GM18907 (cell line): ENCODE measurements at regions not wholly inside any gene's neighbourhood (a gene's known extent, or its start where the extent isn't known, plus 50 kb on each side); places are given as distances from the start of the nearest gene placed in this dataset.
"Not testable (repeated sequence)": the region's sequence is repeated elsewhere in the genome, so short reads cannot be mapped to it uniquely, and the experiment has no call there.

ENCODE experiments used
- ATAC-seq: cut with Tn5 transposase; IDR thresholded peaks from one replicate; pipeline ENCODE4 v1.9.1; 2021; ENCODE audit warnings: mild to moderate bottlenecking, moderate library complexity; ENCODE audit not compliant: unreplicated experiment

DNA sequence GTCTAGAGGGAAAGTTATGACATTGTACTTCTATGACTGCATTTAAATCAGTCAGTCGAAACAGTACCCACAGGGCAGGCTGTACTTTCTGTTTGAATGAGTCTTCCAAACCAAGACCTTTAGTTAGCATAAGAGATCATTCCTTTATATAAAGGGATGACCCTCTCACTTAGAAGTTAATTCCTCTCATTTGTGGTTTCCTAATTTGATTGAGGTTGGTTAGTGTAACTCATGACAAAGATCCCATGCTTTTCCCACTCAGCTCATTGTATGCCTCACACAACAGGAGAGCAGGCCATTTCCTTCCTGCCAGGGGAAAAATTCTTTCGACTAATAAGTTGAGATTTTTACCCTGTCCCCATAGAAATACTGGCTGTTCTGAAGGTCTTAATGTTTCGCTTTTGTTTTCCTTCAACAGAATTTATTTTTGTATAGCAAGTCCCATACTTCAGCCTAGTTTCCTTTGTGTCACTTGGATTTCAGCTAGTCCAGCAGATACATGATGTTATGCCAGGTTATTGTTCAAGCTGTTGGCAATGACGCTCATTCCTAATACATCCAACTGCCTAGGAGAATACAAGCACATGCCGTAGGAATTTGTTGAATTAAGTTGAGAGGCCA is 500.7 kb downstream of the SPATA31D1 start:
- ATAC-seq = no peak

DNA sequence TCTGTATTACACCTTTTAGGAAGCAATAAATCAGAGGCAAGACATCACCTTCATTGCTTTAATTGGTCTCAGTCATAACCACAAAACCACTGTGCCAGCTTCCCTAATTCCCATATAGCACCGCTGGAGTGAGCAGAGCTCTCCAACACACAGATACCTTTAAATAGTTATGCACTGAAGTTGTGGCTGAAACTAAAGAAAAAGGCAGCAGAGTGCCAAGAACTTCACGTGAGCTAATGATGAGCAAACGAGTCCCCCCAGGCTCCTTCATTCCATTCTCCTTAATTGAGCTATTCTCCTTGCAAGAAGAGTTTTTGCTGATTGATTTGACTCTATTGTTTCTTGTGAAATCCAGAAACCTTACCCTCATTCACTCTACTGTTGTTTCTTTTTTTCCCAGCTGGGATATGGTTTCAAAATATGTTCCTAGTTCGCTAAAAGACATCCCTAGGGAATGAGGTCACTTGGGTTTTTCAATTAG is 501.5 kb downstream of the SPATA31D1 start:
- ATAC-seq = no peak

DNA sequence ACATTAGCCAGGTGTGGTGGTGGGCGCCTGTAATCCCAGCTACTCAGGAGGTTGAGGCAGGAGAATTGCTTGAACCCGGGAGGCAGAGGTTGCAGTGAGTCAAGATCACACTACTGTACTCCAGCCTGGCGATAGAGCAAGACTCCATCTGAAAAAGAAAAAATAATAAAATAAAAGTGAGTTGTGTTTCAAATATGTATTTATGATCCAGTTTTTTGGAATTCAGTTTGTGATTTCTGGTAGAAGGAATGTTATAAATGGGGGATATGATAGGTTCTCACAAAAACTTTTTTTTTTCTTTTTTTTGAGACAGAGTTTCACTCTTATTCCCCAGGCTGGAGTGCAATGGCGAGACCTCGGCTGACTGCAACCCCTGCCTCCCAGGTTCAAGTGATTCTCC is 502.2 kb downstream of the SPATA31D1 start:
- not testable (repeated sequence) for ATAC-seq

DNA sequence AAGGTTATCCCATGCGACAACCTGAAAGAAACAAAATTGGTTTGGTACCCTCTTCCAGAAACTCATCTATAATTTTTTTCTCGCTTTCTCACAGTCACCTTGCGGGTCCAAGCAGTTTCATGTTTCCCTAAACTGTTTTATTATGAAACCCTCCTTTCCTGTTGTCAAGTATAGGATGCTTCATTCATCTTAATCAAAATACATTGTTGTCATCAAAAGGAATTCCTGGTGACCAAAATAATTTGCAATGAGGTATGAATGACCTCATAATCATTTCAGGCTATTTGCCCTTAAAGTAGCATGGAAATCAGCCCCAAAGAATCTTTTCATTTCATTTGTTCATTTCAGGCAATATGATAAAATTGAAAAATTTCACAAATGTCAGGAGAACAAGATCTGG is 503.0 kb downstream of the SPATA31D1 start:
- no peak for ATAC-seq

DNA sequence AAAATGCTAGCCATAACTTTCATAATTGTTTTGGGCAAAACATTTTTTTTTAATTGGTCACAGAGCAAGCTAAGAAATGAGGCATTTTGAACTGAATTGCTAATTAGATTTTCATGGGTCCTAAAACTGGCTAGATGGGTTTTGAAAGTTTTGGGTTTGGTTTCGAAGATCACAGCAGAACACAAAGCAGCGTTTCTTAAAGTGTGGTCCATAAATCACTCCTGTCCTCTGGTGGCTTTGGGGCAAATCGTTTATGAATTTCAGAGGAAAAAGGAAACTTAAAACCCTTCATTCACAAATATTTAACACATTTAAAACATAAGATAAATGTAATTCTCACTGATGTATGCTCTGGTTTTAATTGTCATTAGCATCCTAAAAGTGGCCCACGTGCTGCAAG is 503.7 kb downstream of the SPATA31D1 start:
- ATAC-seq = no peak

DNA sequence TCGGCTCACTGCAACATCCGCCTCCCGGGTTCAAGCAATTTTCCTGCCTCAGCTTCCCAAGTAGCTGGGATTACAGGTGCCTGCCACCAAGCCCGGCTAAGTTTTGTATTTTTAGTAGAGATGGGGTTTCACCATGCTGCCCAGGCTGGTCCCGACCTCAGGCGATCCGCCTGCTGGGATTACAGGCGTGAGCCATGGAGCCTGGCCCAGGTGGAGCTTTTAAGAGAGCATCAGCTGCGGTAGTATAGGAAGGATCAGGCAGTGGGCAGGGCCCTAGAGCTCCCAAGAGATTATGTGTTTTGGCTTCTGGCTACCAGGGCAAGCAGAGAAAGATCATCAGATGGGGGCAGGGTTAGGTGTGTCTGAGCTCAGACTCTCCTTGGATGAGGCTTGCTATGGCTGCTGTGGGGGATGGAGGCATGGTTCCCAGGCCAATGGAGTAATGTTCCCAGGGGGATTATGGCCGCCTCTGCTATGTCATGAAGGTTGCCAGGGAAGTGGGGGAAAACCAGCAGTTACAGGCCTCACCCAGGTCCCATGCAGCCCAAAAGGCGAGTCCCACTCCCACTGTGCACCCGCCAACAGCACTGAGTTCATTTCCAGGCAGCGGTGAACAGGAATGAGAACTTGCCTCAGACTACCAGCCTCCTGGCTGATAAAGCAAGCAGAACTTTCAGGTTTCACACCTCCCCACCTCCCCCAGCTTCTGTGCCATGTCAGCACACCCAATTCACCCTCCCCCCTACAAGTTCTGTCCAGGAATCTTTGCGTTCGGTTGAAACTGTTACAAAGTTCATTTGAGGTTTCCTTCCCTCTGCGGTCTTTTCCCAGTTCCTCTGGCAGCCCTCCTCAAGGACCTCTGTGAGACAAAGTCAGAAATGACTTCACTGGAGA is 507.6 kb downstream of the SPATA31D1 start:
- ATAC-seq = no peak

DNA sequence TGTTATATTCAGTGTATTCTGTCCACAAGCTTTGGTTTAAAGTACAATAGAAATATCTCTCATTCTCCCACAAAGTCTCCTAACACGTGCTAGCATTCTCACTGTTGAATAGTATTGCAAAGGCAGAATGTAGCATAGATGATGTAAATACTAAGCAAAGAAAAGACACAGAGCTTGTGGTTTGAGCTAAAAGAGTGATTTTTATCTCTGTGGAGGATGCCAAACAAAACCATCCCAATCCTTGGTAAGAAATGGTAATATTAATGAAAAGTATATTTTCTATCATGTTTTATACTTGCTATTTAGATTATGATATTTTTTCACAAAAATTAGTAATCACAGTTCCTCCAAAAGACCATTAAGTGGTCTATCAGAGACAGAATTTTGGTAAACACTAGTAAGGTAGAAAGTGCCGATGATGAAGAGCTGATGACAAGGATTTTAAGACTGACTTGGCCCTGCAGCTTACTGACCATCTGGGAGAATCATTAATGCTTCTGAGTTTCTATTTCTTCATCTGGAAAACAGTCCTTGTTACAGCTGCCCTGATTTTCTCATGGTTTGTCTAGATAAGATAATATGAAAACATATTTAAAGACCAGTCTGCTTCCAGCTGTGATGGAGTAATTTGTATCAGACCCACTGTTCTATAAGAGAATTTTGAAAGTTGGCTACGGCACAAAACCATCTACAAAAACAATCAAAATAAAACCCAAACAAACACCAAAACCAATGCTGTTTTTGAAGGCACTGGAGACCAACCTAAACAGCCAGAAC is 510.2 kb downstream of the SPATA31D1 start:
- no peak for ATAC-seq

DNA sequence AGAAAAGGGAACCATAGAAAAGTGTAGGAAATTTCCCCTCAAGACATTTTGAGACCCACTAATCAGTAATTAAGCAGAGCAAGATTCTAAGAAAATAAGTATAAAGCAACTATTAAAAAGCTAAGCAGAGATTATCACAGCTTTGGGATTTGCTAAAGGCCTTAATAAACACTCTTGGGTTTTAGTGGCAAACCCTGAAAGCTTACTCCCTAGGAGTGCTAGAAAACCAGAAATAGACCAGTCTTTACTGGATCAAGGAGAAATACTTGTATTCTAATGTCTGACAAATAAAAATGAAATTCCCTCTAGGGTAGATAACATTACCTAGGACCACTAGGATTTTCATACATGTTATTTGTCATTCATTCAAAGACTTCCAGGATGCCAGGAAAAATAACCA is 510.8 kb downstream of the SPATA31D1 start:
- ATAC-seq = no peak

DNA sequence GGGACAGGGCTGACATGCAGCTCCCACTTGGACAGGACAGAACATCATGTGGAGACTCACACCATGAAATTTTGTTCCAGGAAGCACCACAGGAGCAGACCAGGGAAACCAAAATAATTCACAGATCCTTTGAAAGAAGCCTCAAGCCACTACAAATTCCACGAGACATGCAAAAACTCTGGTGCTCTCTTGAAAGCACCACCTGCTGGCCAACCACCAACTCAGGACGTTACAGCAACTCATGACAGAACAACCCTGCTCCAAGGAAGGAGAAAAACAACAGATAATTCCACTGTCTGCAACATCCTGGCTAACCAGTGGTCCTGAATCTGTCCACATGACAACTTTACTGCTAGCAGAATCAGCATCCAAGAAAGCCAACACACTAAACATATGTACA is 516.0 kb downstream of the SPATA31D1 start:
- no peak for ATAC-seq

DNA sequence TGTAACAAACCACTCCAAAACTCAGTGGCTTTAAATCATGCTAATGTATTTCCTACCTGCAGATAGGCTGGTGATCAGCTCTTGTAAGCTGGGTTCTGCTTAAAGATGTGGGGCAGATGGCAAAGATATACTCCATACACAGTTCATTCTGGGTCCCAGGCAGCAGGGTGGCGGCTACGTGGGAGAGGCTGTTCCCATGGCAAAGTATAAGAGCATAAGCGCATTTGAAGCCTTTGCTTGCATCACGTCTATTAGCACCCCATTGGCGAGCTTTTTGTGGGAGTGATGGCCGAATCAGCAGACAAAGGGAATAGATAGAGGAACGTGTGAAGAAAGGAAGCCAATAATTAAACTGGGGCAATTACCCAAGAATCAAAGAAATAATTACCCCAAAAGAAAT is 523.1 kb downstream of the SPATA31D1 start:
- no peak for ATAC-seq

DNA sequence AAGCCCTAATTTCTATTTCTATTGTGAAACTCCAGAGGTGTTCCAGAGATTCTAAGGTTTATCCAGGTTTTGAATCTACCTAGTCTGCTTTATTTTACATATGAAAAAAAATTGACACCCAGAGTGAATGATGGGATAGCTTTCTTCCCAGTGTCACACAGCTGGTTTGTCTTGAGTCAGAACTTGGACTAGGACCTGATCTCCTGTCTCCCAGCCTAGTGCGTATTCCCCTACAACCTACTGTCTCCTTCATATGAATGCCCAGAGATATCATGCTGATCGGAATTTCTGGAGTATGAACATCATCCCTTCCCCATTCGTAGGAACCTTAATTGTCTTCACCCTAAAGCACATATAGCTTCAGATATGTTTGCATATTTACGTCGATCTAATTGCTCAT is 524.2 kb downstream of the SPATA31D1 start:
- no peak for ATAC-seq

DNA sequence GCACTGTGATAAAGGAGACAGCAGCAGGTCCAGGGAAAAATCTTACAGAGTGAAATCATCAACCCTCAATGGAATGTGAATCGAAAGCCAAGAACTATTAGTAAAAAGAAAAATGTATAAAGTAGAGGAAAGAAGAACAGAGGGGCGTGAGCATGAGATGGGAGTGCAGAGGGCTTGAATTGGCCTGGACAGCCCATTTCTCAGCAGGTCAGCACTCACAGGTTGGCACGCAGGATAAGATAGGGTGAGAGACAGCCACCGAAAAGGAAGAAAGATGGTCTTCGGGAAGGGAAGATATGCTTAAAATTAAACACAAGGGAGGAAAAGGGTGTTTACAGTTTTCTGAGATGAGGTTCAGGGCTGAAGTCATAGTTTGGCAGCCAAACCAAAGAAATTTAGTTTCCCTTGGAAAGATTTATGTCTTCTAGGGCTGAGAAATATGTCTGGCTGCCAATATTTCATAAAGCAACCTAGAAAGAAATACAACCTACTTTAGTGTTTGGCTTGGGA is 524.7 kb downstream of the SPATA31D1 start:
- no peak for ATAC-seq

DNA sequence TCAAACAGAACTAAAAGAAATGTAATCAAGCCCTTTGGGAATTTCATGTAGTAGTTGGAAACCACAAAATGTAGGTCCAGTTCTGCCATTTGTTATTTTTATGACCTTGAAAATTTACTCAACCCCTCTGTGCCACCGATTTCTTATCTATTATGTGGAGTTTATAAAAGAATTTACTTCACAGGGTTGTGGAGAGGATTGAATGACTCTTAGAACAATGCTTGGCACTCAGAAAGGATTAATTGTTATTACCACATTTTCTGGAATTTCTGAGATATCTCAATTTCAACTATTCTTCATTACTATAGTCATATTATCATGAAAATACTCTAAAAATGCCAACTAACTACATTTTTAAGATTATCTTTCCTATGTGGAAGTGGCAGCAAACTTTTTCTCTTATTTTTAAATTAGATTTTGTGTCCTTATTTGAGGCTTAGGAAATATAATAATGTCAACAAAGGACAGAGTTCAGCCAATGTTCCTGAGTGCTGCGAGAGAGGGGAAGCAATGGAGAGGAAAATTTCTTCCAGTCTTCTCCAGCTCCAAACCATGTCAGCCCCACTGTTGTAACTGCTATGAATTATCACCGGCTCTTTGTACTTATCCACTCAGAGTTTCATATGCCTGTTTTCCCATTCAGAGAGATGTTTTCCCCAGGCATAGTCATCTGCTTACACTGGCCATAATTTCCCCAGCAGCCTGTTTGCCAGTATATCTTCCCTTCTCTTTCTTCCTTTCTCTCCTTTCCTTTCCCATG is 525.6 kb downstream of the SPATA31D1 start:
- no peak for ATAC-seq

DNA sequence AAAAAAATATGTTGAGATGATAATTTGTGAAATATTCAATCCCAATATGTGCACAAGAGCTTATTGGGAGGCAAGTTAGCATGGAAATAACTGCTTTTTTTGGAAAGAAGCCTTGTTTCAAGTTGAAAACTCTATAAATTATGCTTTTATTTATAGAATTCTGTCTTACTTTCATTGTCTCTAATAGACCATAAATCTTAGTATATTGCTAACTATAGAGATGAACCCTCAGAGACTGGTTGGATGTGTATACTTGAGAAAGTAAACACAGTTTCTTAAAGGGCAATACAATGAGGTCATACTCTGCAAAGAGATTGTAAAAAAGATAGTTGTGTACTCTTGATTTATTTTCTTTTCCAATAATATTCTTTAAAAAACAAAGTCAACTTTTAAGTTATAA is 530.3 kb downstream of the SPATA31D1 start:
- no peak for ATAC-seq

DNA sequence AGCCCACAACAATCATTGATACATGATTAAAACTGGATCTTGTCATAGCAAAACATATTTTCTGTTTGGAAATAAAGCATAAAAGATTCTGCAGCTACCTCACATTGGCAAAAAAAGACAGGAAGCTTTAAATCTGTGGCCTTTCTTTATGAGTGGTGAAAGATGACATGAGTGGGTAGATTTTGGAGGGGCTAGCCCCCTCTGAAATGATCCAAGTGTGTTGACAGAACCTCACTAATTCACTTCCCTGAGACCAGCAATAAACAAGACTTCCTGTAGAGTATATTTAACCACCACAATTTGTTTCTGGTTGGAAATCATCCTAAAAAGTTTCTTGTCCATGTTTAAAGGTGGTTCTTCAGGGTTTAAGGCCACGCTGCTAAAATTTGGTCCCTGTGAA is 530.8 kb downstream of the SPATA31D1 start:
- no peak for ATAC-seq

DNA sequence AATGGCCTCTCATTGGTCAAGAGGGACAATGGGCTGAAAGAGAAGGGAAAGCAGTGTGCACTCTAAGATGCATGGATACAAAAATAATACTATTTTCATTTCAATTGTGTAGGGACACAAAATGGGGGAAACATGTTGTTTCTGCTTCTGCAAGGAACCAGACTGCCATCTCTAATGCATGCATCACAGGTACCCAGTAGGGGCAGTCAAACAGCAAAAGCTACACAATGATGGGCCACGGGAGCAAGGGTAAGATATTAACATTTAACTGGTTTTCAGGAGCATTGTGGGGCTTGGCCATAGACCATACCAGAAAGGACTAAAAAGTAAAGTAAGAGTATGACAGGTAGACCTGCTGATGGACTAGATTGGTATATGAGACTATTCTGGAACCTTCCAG is 535.8 kb downstream of the SPATA31D1 start:
- no peak for ATAC-seq

DNA sequence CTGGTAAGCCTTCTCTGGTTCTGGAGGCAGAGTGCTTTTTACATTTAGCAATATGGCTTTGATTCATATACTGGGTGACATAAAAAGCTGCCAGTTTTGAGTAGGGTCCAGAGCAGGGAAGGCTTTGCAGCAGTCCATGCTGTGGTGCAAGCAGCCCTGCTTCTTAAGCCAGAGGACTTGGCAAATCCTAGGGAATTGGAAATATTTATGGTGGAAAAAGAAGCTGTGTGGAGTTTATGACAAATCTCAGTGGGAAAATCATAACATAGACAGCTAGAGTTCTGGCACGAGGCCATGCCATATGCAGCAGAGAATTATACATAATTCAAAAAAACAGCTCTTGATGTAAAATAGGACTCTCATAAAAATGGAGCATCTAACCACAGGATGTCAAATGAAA is 536.4 kb downstream of the RASEF start:
- no peak for ATAC-seq

DNA sequence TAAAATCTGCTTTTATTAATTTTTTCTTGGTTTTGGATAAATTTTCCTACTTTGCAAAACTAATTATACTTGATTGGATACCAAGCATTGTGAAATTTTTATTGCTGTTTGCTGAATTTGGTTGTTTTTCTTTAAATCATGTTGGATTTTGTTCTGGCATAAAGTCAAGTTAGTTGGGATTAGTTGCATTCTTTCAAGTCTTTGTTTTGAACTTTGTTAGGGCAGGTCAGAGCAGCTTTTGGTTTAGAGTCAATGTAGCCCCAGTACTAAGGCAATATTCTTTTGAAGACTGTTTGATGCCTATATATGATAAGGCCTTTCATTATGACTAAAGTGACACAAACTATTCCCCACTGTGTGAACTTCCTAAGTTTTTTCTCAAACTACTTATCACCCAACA is 531.1 kb downstream of the RASEF start:
- ATAC-seq = no peak

DNA sequence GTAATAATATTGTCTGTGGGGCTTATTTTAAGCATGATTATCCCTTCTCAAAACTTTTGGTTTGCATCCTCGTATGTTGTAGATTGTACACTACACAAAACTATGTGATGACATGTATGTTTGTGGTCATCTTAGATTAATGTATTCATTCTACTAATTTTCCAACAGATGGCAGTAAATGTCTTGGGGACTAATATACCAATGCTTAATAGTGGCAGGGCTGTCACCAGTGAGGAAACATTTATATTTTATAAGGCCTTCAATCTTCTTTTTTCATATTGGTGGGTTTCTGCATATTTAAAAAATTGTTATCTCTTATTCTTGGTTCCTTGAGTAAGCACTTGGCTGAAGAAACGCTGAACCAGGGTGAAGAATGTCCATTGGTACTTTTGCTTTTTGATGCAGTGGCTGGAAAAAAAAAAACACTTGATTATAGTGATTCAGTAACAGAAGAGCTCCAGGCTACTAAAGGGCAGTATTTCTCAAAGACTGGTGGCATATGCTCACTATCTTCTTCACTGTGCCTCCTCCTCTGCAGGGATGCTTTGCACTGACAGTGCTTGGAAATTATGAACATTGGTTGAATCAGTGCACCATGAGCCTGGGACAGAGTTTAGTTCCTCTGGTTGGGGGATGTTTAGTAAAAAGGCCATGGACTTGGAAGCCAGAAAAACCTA is 530.3 kb downstream of the RASEF start:
- no peak for ATAC-seq

DNA sequence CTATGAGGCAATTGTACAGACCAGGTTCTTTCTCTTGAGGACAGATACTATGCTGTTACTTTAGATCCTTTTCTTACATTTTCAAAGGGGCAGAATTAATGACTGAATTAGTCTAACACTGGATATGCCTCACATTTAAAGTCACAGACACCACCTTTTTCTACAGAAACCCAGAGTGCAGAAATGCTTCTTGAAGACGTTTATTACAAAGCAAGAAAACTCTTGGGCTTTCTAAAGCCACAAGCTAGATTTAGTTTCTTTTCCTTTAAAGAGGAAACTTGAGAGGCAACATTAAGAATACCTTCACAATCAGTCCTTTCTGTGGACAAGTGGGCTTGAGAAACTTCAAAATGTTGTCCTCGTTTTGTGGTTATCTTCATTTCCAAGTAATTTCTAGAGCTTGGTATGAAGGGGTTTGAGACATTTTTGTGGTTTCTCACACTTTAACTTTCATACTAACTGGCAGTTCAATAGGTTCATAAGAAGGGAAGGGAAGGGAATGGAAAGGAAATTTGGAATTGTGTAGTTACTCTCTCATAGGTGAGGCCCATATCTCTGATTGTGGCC is 527.4 kb downstream of the RASEF start:
- no peak for ATAC-seq
